Caco-2 (cell line): ENCODE measurements at regions not wholly inside any gene's neighbourhood (a gene's known extent, or its start where the extent isn't known, plus 50 kb on each side); places are given as distances from the start of the nearest gene placed in this dataset.

Experiments used
- BruUV-seq: library from RNA; stranded (reverse); fragments of 400-500 nt; replicated peaks from 2 replicates; lab custom pipeline; 2021; lab: Mats Ljungman, UMichigan
- CTCF ChIA-PET: fragments of 300-600 bp; sonication (Branson Sonifier 250); formaldehyde crosslinking; loops from one replicate; lab custom pipeline; 2022; ENCODE audit warnings: antibody characterized with exemption; lab: Charles Lee
- POLR2A ChIA-PET: fragments of 300-600 bp; sonication (Branson Sonifier 250); formaldehyde crosslinking; loops from one replicate; lab custom pipeline; 2022; ENCODE audit warnings: antibody characterized with exemption; lab: Charles Lee
- DNase-seq, 2 experiments: peaks; one replicate each; pipeline versions ENCODE4 v3.0.0 to v3.0.0-alpha.2; 2020 to 2022
- H3K27me3 ChIP-seq: replicated peaks from 2 replicates; pipeline ENCODE4 v1.6.0; 2011; ENCODE audit warnings: low read length; ENCODE audit not compliant: control insufficient read depth, insufficient read depth
- H3K36me3 ChIP-seq: 2 replicates; pipeline ENCODE4 v1.5.1; 2011; ENCODE audit warnings: low read length; ENCODE audit not compliant: control insufficient read depth, insufficient read depth
- H3K4me1 ChIP-seq: fragments of 250-450 bp; sonication (Bioruptor Pico); 2 replicates; pipeline ENCODE4 v1.5.1; 2020; ENCODE audit warnings: mild to moderate bottlenecking
- H3K4me3 ChIP-seq: 2 replicates; pipeline ENCODE4 v1.5.1; 2011; ENCODE audit warnings: low read depth, mild to moderate bottlenecking, control low read depth, low read length
- H3K9me3 ChIP-seq: fragments of 250-450 bp; sonication (Bioruptor Pico); 2 replicates; pipeline ENCODE4 v1.5.1; 2020; ENCODE audit warnings: mild to moderate bottlenecking, moderate library complexity
- H3K27ac Mint-ChIP-seq: one replicate; pipeline ENCODE4 v1.8.0; 2022; ENCODE audit warnings: mixed read lengths; ENCODE audit not compliant: unreplicated experiment
- H3K27me3 Mint-ChIP-seq: one replicate; pipeline ENCODE4 v1.8.0; 2022; ENCODE audit warnings: mixed read lengths; ENCODE audit not compliant: insufficient read depth, unreplicated experiment
- H3K36me3 Mint-ChIP-seq: one replicate; pipeline ENCODE4 v1.8.0; 2022; ENCODE audit warnings: mild to moderate bottlenecking, mixed read lengths; ENCODE audit not compliant: insufficient read depth, unreplicated experiment
- H3K4me1 Mint-ChIP-seq: one replicate; pipeline ENCODE4 v1.8.0; 2022; ENCODE audit warnings: low read depth, mixed read lengths; ENCODE audit not compliant: unreplicated experiment
- H3K4me3 Mint-ChIP-seq: one replicate; pipeline ENCODE4 v1.8.0; 2022; ENCODE audit warnings: mild to moderate bottlenecking, moderate library complexity, mixed read lengths; ENCODE audit not compliant: unreplicated experiment
- H3K9me3 Mint-ChIP-seq: one replicate; pipeline ENCODE4 v1.8.0; 2022; ENCODE audit warnings: mixed read lengths; ENCODE audit not compliant: unreplicated experiment
- CTCF ChIP-seq, 2 experiments: fragments of 200-600 bp in 1 of 2; IDR thresholded peaks; 1 replicate in 1 of 2; 2 replicates in 1 of 2; pipeline versions ENCODE4 v1.5.1 to v1.8.0; 2011 to 2022; ENCODE audit warnings: antibody characterized with exemption in 1 of 2, control low read depth in 1 of 2, inconsistent platforms in 1 of 2, low read depth in 1 of 2, low read length in 1 of 2, mild to moderate bottlenecking in 1 of 2, moderate library complexity in 1 of 2; ENCODE audit not compliant: insufficient read depth in 1 of 2, severe bottlenecking in 1 of 2, unreplicated experiment in 1 of 2
- intact Hi-C: fragments of 100-400 bp; cut with micrococcal nuclease; formaldehyde crosslinking; loops from one replicate; pipeline ENCODE4 v1.10.0; 2022; ENCODE audit not compliant: unreplicated experiment

DNA sequence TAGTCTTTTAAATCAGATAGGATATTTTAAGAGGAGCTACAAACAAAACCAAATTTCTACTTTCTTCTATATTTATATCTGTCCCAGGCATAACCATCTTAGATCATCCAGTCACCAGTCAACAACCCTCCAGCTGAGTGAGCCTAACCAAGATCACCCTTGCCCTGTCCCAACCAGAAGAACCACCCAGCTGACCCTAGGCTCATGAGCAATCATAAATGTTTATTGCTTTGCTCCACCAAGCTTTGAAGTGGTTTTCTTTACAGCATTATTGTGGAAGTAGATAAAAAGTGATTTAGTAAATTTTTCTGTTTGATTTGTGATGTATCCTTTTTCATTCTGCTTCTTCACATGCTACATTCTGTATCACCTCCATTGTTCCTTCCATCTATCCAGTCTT is 167.2 kb upstream of the PIEZO2 start:
- CTCF ChIA-PET, result no interaction called here
- no peaks in the 10 kb centered on the region for H3K27me3 ChIP-seq
- intact Hi-C loops, result loop anchor here (2.0 kb wide), 1 partner anchor 78 kb away; no protein-coding TSS in a partner anchor
- Mint-ChIP-seq H3K27me3 (no peaks in the 10 kb centered on the region), H3K4me3 (no peak overlapping the region), H3K9me3 (peaks cover 10% of the 10 kb centered on the region), H3K27ac (no peak overlapping the region), H3K36me3 (no peaks in the 10 kb centered on the region), H3K4me1 (peaks cover 8% of the 10 kb centered on the region)
- TF ChIP-seq CTCF (IDR thresholded peaks at IDR 0.05; ENCODE audit: insufficient read depth in 1 of 2, low read depth in 1 of 2, low read length in 1 of 2, severe bottlenecking in 1 of 2, unreplicated experiment in 1 of 2), result no peak
- H3K4me3 ChIP-seq, result no peak overlapping the region
- peaks cover 10% of the 10 kb centered on the region; the same call in 1 of the 2 replicates for H3K4me1 ChIP-seq
- no peaks in the 10 kb centered on the region; the same call in 1 of the 2 replicates for H3K9me3 ChIP-seq
- POLR2A ChIA-PET, result no interaction called here
- DNase-seq, result no peak
- no peaks in the 10 kb centered on the region for H3K36me3 ChIP-seq
- no TSS peak for BruUV-seq

DNA sequence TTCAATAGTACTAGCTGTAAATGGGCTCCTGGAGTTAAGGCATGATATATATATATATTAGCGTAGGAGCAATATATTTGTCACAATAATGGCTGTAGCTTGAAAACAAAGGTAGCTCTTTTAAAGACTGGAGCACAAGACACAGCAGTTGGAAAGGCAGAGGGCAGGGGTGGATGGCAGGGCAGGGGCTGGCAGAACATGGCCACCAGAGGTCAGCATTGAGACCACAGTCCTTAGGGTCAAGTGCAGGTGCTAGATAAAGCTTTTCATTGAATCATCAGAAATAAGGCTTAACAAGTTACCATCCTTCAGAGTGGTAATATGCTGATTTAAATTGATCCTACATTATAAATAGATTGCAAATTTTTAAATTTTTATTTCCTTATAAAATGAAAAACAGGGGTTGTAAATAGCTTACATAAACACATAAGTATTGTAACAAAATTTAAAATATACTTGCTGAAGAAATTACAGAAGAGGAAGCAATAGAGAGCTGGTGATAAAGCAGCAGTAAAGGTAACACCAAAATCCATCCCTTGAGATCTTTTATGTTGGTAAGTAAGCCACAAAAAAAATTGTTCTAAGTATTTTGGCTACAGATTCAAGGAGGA is 161.2 kb upstream of the PIEZO2 start:
- no peaks in the 10 kb centered on the region for H3K36me3 ChIP-seq
- Mint-ChIP-seq H3K4me1 (peaks cover 8% of the 10 kb centered on the region), H3K9me3 (peaks cover under 1% of the 10 kb centered on the region), H3K27ac (no peak overlapping the region), H3K36me3 (no peaks in the 10 kb centered on the region), H3K27me3 (no peaks in the 10 kb centered on the region), H3K4me3 (no peak overlapping the region)
- no peaks in the 10 kb centered on the region for H3K9me3 ChIP-seq
- no TSS peak for BruUV-seq
- peak; percentile 51 to 73 for DNase-seq
- ChIA-PET POLR2A (no interaction called here), CTCF (interaction anchor here (0.6 to 1.5 kb wide), 5 partner anchors 190 to 256 kb away, joined by 3 to 14 read pairs (median 4); no protein-coding TSS in a partner anchor)
- peak; percentile 81 to 84 for TF ChIP-seq CTCF (IDR thresholded peaks at IDR 0.05; ENCODE audit: insufficient read depth in 1 of 2, low read depth in 1 of 2, low read length in 1 of 2, severe bottlenecking in 1 of 2, unreplicated experiment in 1 of 2)
- intact Hi-C loops, result loop anchor here (1.0 kb wide), 2 partner anchors 202 to 243 kb away; no protein-coding TSS in a partner anchor
- H3K4me1 ChIP-seq, result peaks cover 8% of the 10 kb centered on the region; the same call in 1 of the 2 replicates
- H3K27me3 ChIP-seq, result no peaks in the 10 kb centered on the region
- no peak overlapping the region for H3K4me3 ChIP-seq

- no TSS peak for BruUV-seq
- no peak for DNase-seq
- ChIA-PET CTCF (no interaction called here), POLR2A (no interaction called here)
- Mint-ChIP-seq H3K27ac (no peak overlapping the region), H3K27me3 (no peaks in the 10 kb centered on the region), H3K4me3 (no peak overlapping the region), H3K36me3 (no peaks in the 10 kb centered on the region), H3K9me3 (peaks cover 5% of the 10 kb centered on the region), H3K4me1 (peaks cover 8% of the 10 kb centered on the region)
- Histone ChIP-seq H3K4me3 (no peak overlapping the region), H3K9me3 (no peaks in the 10 kb centered on the region), H3K27me3 (no peaks in the 10 kb centered on the region), H3K36me3 (no peaks in the 10 kb centered on the region), H3K4me1 (peaks cover 8% of the 10 kb centered on the region; the same call in 1 of the 2 replicates)
- intact Hi-C loops, result no loop called here
- TF ChIP-seq CTCF (IDR thresholded peaks at IDR 0.05; ENCODE audit: insufficient read depth in 1 of 2, low read depth in 1 of 2, low read length in 1 of 2, severe bottlenecking in 1 of 2, unreplicated experiment in 1 of 2), result no peak
Measured at GRCh38 chr18:11309172-11309571, 159.8 kb upstream of the PIEZO2 start.
